NOMO-1 treated with dmso at 0.1 percent for 144 hours (cell line): ENCODE measurements at regions not wholly inside any gene's neighbourhood (a gene's known extent, or its start where the extent isn't known, plus 50 kb on each side); places are given as distances from the start of the nearest gene placed in this dataset.

Experiments used
- DNase-seq: peaks from one replicate; lab custom pipeline; 2025; ENCODE audit not compliant: unreplicated experiment; lab: John Stamatoyannopoulos, UW

DNA sequence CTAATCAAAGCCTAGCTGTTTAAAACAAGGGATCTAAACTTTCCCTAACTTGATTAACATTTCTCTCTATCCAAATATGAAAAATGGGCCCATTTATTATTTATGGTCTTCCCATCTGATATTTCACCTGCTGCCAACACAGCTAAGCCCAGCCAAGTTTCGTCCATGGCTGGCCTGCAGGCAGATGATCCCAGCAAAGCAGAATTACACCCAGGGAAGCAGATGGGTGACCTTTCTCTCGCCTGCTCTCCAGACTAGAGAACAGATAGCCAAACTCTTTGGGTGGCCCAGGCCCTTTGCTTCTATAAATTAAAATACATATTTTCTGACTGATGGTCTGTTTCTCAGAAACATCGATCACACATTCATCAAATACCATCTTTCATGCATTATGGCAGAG is 1038.8 kb downstream of the AGBL1 start:
- no peak for DNase-seq

GRCh38 chr15:87115795-87116194 is 1036.1 kb downstream of the AGBL1 start:
- DNase-seq = no peak

GRCh38 chr15:87099916-87100315 is 1020.2 kb downstream of the AGBL1 start:
- DNase-seq = no peak

- DNase-seq = no peak
Observed at GRCh38 chr15:87089551-87089950, 1009.9 kb downstream of the AGBL1 start.

DNA sequence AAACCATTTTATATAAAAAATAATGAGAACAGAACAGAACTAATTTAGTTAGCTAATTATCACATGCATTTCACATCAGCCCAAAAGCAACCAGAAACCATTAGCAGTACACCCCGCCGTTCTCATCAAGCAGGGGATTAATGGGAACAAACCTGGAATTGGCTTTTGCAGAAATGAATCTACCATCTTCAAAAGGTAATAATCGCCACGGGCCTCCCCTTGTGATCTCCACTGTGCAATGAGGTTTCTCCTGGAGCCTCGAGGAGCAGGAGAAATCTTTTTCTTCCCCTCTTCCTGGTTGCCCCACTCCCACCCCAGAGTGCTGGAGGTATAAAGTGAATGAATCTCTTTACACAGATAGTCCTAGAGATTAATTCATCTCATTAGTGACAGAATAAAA is 1003.5 kb downstream of the AGBL1 start:
- no peak for DNase-seq

DNA sequence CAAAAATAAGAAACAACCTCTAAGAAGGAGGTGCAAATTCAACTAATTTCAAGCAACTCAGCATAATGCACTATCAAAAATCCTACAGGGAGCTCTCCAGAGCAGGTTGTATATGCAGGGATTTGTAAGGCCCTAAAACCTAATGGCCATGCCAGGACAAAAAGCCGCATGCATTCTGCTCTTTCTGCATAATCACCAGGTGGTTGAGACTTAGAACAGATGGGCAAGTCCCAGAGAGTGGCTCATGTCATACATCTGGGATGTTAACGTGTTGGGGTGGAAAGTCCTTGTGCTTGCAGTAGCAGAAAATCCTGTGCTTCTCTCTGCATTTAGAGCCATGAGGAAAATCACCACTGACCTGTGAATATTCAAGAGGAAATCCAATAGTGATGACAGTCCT is 1002.9 kb downstream of the AGBL1 start:
- DNase-seq = no peak

DNA sequence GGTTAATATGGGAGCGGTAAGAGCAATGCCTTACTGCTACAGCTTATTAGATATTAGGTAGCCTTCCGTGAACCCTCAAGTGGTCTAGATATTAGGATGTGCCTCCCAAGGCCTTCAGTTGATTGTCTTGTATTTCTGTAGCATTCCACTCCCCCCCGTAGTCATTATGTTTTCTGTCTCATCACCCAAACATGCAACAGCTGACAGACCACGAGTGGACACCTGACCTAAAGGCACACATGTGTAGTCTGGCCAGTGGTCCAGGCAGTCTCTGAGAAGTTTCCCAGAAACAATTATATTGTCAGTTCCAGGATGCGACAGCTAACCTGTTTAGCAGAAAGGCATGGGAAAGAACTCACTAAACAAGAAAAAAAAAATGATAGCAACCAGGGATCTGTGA is 1000.9 kb downstream of the AGBL1 start:
- no peak for DNase-seq
